ENCODE measurements at regions not wholly inside any gene's neighbourhood (a gene's known extent, or its start where the extent isn't known, plus 50 kb on each side); places are given as distances from the start of the nearest gene placed in this dataset.

DNA sequence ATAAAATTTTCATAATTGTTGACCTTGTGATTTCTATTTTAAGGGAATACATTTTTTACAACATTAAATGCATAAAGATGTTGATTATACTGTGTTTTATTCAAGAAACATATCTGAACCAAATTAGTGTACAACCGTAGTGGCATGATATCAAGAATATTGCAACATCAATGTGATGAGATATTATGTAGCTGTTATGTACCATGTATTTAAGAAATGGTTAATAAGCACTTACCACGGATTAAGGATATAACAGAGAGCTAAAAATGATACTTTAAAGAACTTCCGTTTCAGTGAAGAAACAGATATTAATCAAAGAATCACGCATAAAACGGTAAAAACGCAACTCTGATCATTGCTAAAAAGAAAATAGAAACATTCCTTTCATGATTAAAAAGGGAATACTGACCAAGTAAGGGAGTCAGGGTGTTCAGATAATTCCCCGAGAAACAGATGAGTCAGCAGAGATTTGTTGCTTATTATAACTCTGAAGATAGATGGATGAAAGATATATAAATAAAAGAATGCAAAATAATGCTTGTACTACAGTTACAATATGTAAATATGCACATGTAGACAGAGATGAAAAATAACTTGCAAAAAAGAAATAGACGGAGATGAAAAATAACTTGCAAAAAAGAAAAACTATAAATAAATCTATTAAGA lies 281.9 kb upstream of the MAF start:
- no peak for TF ChIP-seq POLR2A (IDR thresholded peaks at IDR 0.05)
- TF ChIP-seq, protein P1, sequence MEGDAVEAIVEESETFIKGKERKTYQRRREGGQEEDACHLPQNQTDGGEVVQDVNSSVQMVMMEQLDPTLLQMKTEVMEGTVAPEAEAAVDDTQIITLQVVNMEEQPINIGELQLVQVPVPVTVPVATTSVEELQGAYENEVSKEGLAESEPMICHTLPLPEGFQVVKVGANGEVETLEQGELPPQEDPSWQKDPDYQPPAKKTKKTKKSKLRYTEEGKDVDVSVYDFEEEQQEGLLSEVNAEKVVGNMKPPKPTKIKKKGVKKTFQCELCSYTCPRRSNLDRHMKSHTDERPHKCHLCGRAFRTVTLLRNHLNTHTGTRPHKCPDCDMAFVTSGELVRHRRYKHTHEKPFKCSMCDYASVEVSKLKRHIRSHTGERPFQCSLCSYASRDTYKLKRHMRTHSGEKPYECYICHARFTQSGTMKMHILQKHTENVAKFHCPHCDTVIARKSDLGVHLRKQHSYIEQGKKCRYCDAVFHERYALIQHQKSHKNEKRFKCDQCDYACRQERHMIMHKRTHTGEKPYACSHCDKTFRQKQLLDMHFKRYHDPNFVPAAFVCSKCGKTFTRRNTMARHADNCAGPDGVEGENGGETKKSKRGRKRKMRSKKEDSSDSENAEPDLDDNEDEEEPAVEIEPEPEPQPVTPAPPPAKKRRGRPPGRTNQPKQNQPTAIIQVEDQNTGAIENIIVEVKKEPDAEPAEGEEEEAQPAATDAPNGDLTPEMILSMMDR (IDR thresholded peaks at IDR 0.05) = no peak
